ENCODE measurements at regions not wholly inside any gene's neighbourhood (a gene's known extent, or its start where the extent isn't known, plus 50 kb on each side); places are given as distances from the start of the nearest gene placed in this dataset.

- Histone ChIP-seq H3K4me1 (ENCODE audit: control insufficient read depth, low read length) (peaks cover 8% of the 10 kb centered on the region; the same call in 1 of the 2 replicates), H3K79me2 (ENCODE audit: control insufficient read depth, low read length) (no peaks in the 10 kb centered on the region), H3K36me3 (ENCODE audit: control insufficient read depth, low read length) (no peaks in the 10 kb centered on the region), H4K20me1 (ENCODE audit: control insufficient read depth, insufficient read depth, low read depth, low read length) (no peaks in the 10 kb centered on the region), H3K27ac (ENCODE audit: low read depth, low read length) (no peak overlapping the region), H3K9me2 (replicated peaks; ENCODE audit: control insufficient read depth, low read length) (no peaks in the 10 kb centered on the region), H3K9me3 (ENCODE audit: control insufficient read depth, insufficient read depth, low read length) (no peaks in the 10 kb centered on the region), H3K27me3 (ENCODE audit: control insufficient read depth, low read length) (peaks cover 18% of the 10 kb centered on the region), H3K4me3 (ENCODE audit: low read length) (no peak overlapping the region), H3F3A (ENCODE audit: control insufficient read depth, insufficient read depth) (no peaks in the 10 kb centered on the region), H3K4me2 (ENCODE audit: low read length) (no peak overlapping the region)
- TF ChIP-seq EZH2phosphoT487 (IDR thresholded peaks at IDR 0.05; ENCODE audit: borderline replicate concordance, low read length) (no peak), CTCF (IDR thresholded peaks at IDR 0.05; ENCODE audit: low read depth, low read length, poor library complexity, severe bottlenecking) (no peak)
Measured at GRCh38 chr3:159902546-159903314, 85.9 kb upstream of the IL12A start.

- Histone ChIP-seq H3K4me3 (ENCODE audit: low read length) (no peak overlapping the region), H3K36me3 (ENCODE audit: control insufficient read depth, low read length) (no peaks in the 10 kb centered on the region), H3F3A (ENCODE audit: control insufficient read depth, insufficient read depth) (no peaks in the 10 kb centered on the region), H3K79me2 (ENCODE audit: control insufficient read depth, low read length) (no peaks in the 10 kb centered on the region), H4K20me1 (ENCODE audit: control insufficient read depth, insufficient read depth, low read depth, low read length) (no peaks in the 10 kb centered on the region), H3K9me2 (replicated peaks; ENCODE audit: control insufficient read depth, low read length) (no peaks in the 10 kb centered on the region), H3K4me2 (ENCODE audit: low read length) (no peak overlapping the region), H3K27me3 (ENCODE audit: control insufficient read depth, low read length) (peaks cover 11% of the 10 kb centered on the region), H3K27ac (ENCODE audit: low read depth, low read length) (no peak overlapping the region), H3K9me3 (ENCODE audit: control insufficient read depth, insufficient read depth, low read length) (no peaks in the 10 kb centered on the region), H3K4me1 (ENCODE audit: control insufficient read depth, low read length) (peaks cover 8% of the 10 kb centered on the region; the same call in 1 of the 2 replicates)
- TF ChIP-seq CTCF (IDR thresholded peaks at IDR 0.05; ENCODE audit: low read depth, low read length, poor library complexity, severe bottlenecking): no peak
- TF ChIP-seq EZH2phosphoT487 (IDR thresholded peaks at IDR 0.05; ENCODE audit: borderline replicate concordance, low read length): no peak
Measured at GRCh38 chr3:159904455-159904854, 84.2 kb upstream of the IL12A start.

DNA sequence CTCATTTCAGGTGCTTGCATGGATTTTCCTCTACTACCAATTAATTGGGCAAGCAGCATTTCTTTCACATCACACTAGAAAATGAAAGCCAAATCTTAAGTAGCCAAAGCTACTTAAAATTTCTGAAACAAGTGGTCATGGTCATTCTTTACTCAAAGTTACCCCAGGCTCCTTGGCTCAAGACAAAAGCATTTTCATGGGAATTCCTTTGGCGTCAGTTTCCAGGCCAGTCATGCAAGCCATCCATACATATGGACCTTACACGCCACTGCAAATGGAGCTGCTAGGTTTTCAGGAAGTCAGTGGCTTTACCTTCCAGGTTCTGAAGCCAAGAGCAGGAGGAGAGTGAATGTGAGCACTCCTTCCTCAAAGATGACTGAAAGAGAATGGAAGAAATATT lies 83.7 kb upstream of the IL12A start:
- no peak overlapping the region for H3K4me3 ChIP-seq (ENCODE audit: low read length)
- H3K9me3 ChIP-seq (ENCODE audit: control insufficient read depth, insufficient read depth, low read length): no peaks in the 10 kb centered on the region
- TF ChIP-seq EZH2phosphoT487 (IDR thresholded peaks at IDR 0.05; ENCODE audit: borderline replicate concordance, low read length): no peak
- no peak for TF ChIP-seq CTCF (IDR thresholded peaks at IDR 0.05; ENCODE audit: low read depth, low read length, poor library complexity, severe bottlenecking)
- no peaks in the 10 kb centered on the region for H3K79me2 ChIP-seq (ENCODE audit: control insufficient read depth, low read length)
- H3K36me3 ChIP-seq (ENCODE audit: control insufficient read depth, low read length): no peaks in the 10 kb centered on the region
- no peaks in the 10 kb centered on the region for H3K9me2 ChIP-seq (replicated peaks; ENCODE audit: control insufficient read depth, low read length)
- H3K4me1 ChIP-seq (ENCODE audit: control insufficient read depth, low read length): peaks cover 8% of the 10 kb centered on the region; the same call in 1 of the 2 replicates
- no peaks in the 10 kb centered on the region for H3F3A ChIP-seq (ENCODE audit: control insufficient read depth, insufficient read depth)
- no peak overlapping the region for H3K27ac ChIP-seq (ENCODE audit: low read depth, low read length)
- H3K4me2 ChIP-seq (ENCODE audit: low read length): no peak overlapping the region
- H4K20me1 ChIP-seq (ENCODE audit: control insufficient read depth, insufficient read depth, low read depth, low read length): no peaks in the 10 kb centered on the region
- H3K27me3 ChIP-seq (ENCODE audit: control insufficient read depth, low read length): peaks cover 14% of the 10 kb centered on the region

All from DOHH2 (cell line).